K562 (cell line): ENCODE measurements at regions not wholly inside any gene's neighbourhood (a gene's known extent, or its start where the extent isn't known, plus 50 kb on each side); places are given as distances from the start of the nearest gene placed in this dataset.
"Not testable (repeated sequence)": the region's sequence is repeated elsewhere in the genome, so short reads cannot be mapped to it uniquely, and the experiment has no call there.

ENCODE experiments used
- ATAC-seq: fragments of 200-7000 bp; cut with Tn5 transposase; 3 replicates; pipeline ENCODE4 v1.9.1; 2020; ENCODE audit warnings: moderate library complexity
- BruUV-seq: library from RNA; stranded (reverse); fragments of 400-500 nt; replicated peaks from 2 replicates; lab custom pipeline; 2021; lab: Mats Ljungman, UMichigan
- CTCF ChIA-PET: fragments of 300-600 bp; formaldehyde crosslinking; extraction: SDS; loops from one replicate; lab custom pipeline; 2021; ENCODE audit warnings: low intra/inter-chr PET ratio; lab: Yijun Ruan, JAX
- POLR2A ChIA-PET: fragments of 300-600, 350-650 bp; sonication (Branson Sonifier 250); formaldehyde crosslinking; extraction: SDS; loops from one replicate; lab custom pipeline; 2021; ENCODE audit warnings: antibody characterized with exemption, inconsistent platforms; lab: Yijun Ruan, JAX
- DNase-seq, 4 experiments: peaks; one replicate each; pipeline versions ENCODE4 v3.0.0 to v3.0.0-alpha.2; 2011 to 2018; ENCODE audit warnings: low spot score in 3 of 4, mixed read lengths in 3 of 4; ENCODE audit errors: extremely low read depth in 1 of 4
- FAIRE-seq: peaks from 2 replicates; lab custom pipeline; 2011; peaks lifted over from hg19 to GRCh38; lab: Jason Lieb, UNC
- H2AFZ ChIP-seq: 2 replicates; pipeline ENCODE4 v1.6.0; 2011; ENCODE audit warnings: low read depth, low read length, control low read depth, inconsistent platforms
- H3K27ac ChIP-seq: fragments of 200-600 bp; 3 replicates; pipeline ENCODE4 v1.8.0; 2011; ENCODE audit warnings: low read depth, mild to moderate bottlenecking, control low read depth, inconsistent platforms, low read length, moderate library complexity, mixed read lengths; ENCODE audit errors: extremely low read depth
- H3K27me3 ChIP-seq, 2 experiments: fragments of 300-600 bp in 1 of 2; 2 replicates in 1 of 2; 3 replicates in 1 of 2; pipeline versions ENCODE4 v1.6.0 to v1.8.0; 2011; ENCODE audit warnings: inconsistent platforms in 2 of 2, low read length in 2 of 2, mild to moderate bottlenecking in 1 of 2, mixed read lengths in 1 of 2, moderate library complexity in 1 of 2; ENCODE audit not compliant: control insufficient read depth in 2 of 2, insufficient read depth in 2 of 2
- H3K36me3 ChIP-seq: fragments of 300-600 bp; 3 replicates; pipeline ENCODE4 v1.8.0; 2011; ENCODE audit warnings: mild to moderate bottlenecking, low read length, inconsistent platforms; ENCODE audit not compliant: control insufficient read depth, insufficient read depth
- H3K4me1 ChIP-seq, 2 experiments: fragments of 200-600 bp in 1 of 2; replicated peaks in 1 of 2; 2 replicates in 1 of 2; 3 replicates in 1 of 2; pipeline versions ENCODE4 v1.5.1 to v1.8.0; 2011; ENCODE audit warnings: inconsistent platforms in 2 of 2, low read length in 2 of 2, mild to moderate bottlenecking in 1 of 2, mixed read lengths in 1 of 2, moderate library complexity in 1 of 2; ENCODE audit not compliant: control insufficient read depth in 2 of 2, insufficient read depth in 2 of 2
- H3K4me2 ChIP-seq: 2 replicates; pipeline ENCODE4 v1.6.1; 2011; ENCODE audit warnings: low read length, control low read depth, inconsistent platforms, mixed read lengths; ENCODE audit not compliant: insufficient read depth
- H3K4me3 ChIP-seq: fragments of 200-600 bp; sonication (generic), shearing (Covaris generic); 2 replicates; pipeline ENCODE4 v1.5.1; 2016; ENCODE audit warnings: control low read depth, inconsistent platforms
- H3K79me2 ChIP-seq: fragments of 200-600 bp; 3 replicates; pipeline ENCODE4 v1.8.0; 2011; ENCODE audit warnings: low read length, inconsistent platforms; ENCODE audit not compliant: control insufficient read depth, insufficient read depth
- H3K9ac ChIP-seq, 2 experiments: 2 replicates each; pipeline versions ENCODE4 v1.6.0 to v1.6.1; 2011; ENCODE audit warnings: low read depth in 2 of 2, low read length in 2 of 2, control low read depth in 1 of 2, inconsistent platforms in 1 of 2, mild to moderate bottlenecking in 1 of 2, mixed read lengths in 1 of 2; ENCODE audit not compliant: insufficient read depth in 1 of 2
- H3K9me1 ChIP-seq: one replicate; pipeline ENCODE4 v1.6.0; 2011; ENCODE audit warnings: inconsistent platforms, mild to moderate bottlenecking, low read length, moderate library complexity; ENCODE audit not compliant: control insufficient read depth, insufficient read depth
- H3K9me3 ChIP-seq: replicated peaks from 2 replicates; pipeline ENCODE4 v1.5.1; 2011; ENCODE audit warnings: low read depth, low read length, inconsistent platforms; ENCODE audit not compliant: control insufficient read depth, insufficient read depth
- H4K20me1 ChIP-seq: replicated peaks from 2 replicates; pipeline ENCODE4 v1.6.1; 2011; ENCODE audit warnings: low read length, inconsistent platforms, mixed read lengths; ENCODE audit not compliant: control insufficient read depth, insufficient read depth
- ERF ChIP-seq: fragments of 450-650 bp; formaldehyde crosslinking; IDR thresholded peaks from 2 replicates; pipeline ENCODE4 v1.4.0; 2020; ENCODE audit warnings: mild to moderate bottlenecking, mixed read lengths
- ILK ChIP-seq: fragments of 450-650 bp; IDR thresholded peaks from 2 replicates; pipeline ENCODE4 v1.6.1; 2016; ENCODE audit warnings: missing genetic modification characterization, low read depth, mild to moderate bottlenecking, missing compliant biosample characterization, moderate library complexity, borderline replicate concordance
- LARP7 ChIP-seq: fragments of 450-650 bp; IDR thresholded peaks from 2 replicates; pipeline ENCODE4 v1.6.1; 2016
- PHF20 ChIP-seq: fragments of 450-650 bp; IDR thresholded peaks from 2 replicates; pipeline ENCODE4 v1.6.1; 2018; ENCODE audit not compliant: partially characterized antibody
- TAF15 ChIP-seq: fragments of 200-400 bp; formaldehyde crosslinking; IDR thresholded peaks from 2 replicates; pipeline ENCODE4 v1.6.1; 2017; ENCODE audit warnings: mild to moderate bottlenecking, low read depth, low read length, moderate library complexity
- TAF9B ChIP-seq: fragments of 450-650 bp; IDR thresholded peaks from 2 replicates; pipeline ENCODE4 v1.6.1; 2018; ENCODE audit warnings: mild to moderate bottlenecking; ENCODE audit not compliant: partially characterized antibody
- TRIM25 ChIP-seq: fragments of 450-650 bp; IDR thresholded peaks from 2 replicates; pipeline ENCODE4 v1.7.0; 2016; ENCODE audit warnings: borderline replicate concordance
- ZNF140 ChIP-seq: fragments of 250-450 bp; sonication (Bioruptor Pico); IDR thresholded peaks from 2 replicates; pipeline ENCODE4 v1.8.0; 2021; ENCODE audit warnings: moderate library complexity, mild to moderate bottlenecking, inconsistent platforms
- ZNF395 ChIP-seq: fragments of 200-800 bp; sonication (Bioruptor generic); IDR thresholded peaks from 2 replicates; pipeline ENCODE4 v1.6.1; 2017; ENCODE audit warnings: missing genetic modification characterization, missing compliant biosample characterization
- WGBS: fragments of 100-300 bp; shearing (Covaris generic); methylation state at CpG from one replicate; pipeline ENCODE4 v1.1.6; 2016; ENCODE audit warnings: low coverage, mixed read lengths; ENCODE audit not compliant: insufficient coverage; ENCODE audit errors: missing lambda C conversion rate; 5-methylcytosine and 5-hydroxymethylcytosine counted together
- in situ Hi-C: fragments of 300-500 bp; cut with MboI; formaldehyde crosslinking; loops from 4 replicates; pipeline ENCODE4 v1.15.0; 2018; ENCODE audit warnings: inconsistent platforms, mixed read lengths
- intact Hi-C: fragments of 100-400 bp; cut with micrococcal nuclease; formaldehyde crosslinking; loops from 2 replicates; pipeline ENCODE4 v1.14.2; 2022

GRCh38 chr14:97806891-97807290 lies 1009.7 kb downstream of the VRK1 start:
- WGBS: 1% methylated on average over 9 of the region's 9 CpGs
- ChIA-PET POLR2A (no interaction called here), CTCF (no interaction called here)
- H3K4me3 ChIP-seq: no peak overlapping the region
- in situ Hi-C loops: no loop called here
- no peak for DNase-seq
- no peak overlapping the region for H3K4me2 ChIP-seq
- no peak overlapping the region for H3K9ac ChIP-seq
- no peaks in the 10 kb centered on the region for H3K27me3 ChIP-seq
- no peaks in the 10 kb centered on the region for H3K79me2 ChIP-seq
- BruUV-seq: no TSS peak
- H3K27ac ChIP-seq: no peak overlapping the region
- FAIRE-seq: no peak
- intact Hi-C loops: no loop called here
- no peak for ATAC-seq
- no peaks in the 10 kb centered on the region for H3K9me3 ChIP-seq
- H3K4me1 ChIP-seq: no peaks in the 10 kb centered on the region
- no peaks in the 10 kb centered on the region for H3K36me3 ChIP-seq
- no peaks in the 10 kb centered on the region for H4K20me1 ChIP-seq
- no peaks in the 10 kb centered on the region for H3K9me1 ChIP-seq
- no peak for TF ChIP-seq PHF20
- TF ChIP-seq TAF15: no peak
- no peak for TF ChIP-seq ZNF395 (CRISPR knock-in tag)
- no peak for TF ChIP-seq LARP7
- no peak for TF ChIP-seq ILK (tag)
- TF ChIP-seq TAF9B: no peak
- TF ChIP-seq ZNF140 (CRISPR knock-in tag): no peak
- TF ChIP-seq ERF (CRISPR knock-in tag): no peak
- TF ChIP-seq TRIM25: no peak
- no peak overlapping the region for H2AFZ ChIP-seq

- FAIRE-seq, H3K4me3 ChIP-seq, H3K9me1 ChIP-seq, H3K79me2 ChIP-seq, H3K9ac ChIP-seq, ATAC-seq, intact Hi-C loops, POLR2A ChIA-PET, in situ Hi-C loops, H3K4me2 ChIP-seq, H3K36me3 ChIP-seq, H3K4me1 ChIP-seq, BruUV-seq, H3K9me3 ChIP-seq, H3K27ac ChIP-seq, DNase-seq, H3K27me3 ChIP-seq, H4K20me1 ChIP-seq, H2AFZ ChIP-seq, CTCF ChIA-PET: not testable (repeated sequence)
- 2% methylated on average over 4 of the region's 4 CpGs for WGBS
Measured at GRCh38 chr14:97808541-97808940, 1011.4 kb downstream of the VRK1 start.
